T-cell (primary cell): ENCODE measurements at regions not wholly inside any gene's neighbourhood (a gene's known extent, or its start where the extent isn't known, plus 50 kb on each side); places are given as distances from the start of the nearest gene placed in this dataset.

ENCODE experiments used
- ATAC-seq, 4 experiments: fragments of 200-7000 bp in 3 of 4; fragments of 150-1000 bp in 1 of 4; cut with Tn5 transposase; replicated peaks in 1 of 4; 1 replicate in 3 of 4; 2 replicates in 1 of 4; pipeline ENCODE4 v1.10.0; 2021; ENCODE audit warnings: moderate library complexity in 3 of 4, mild to moderate bottlenecking in 2 of 4, moderate number of reproducible peaks in 1 of 4
- CTCF ChIA-PET, 2 donors: fragments of 300-600 bp; sonication (Branson Sonifier 250); formaldehyde crosslinking; loops; one replicate each; lab custom pipeline; 2022; ENCODE audit warnings: antibody characterized with exemption in 2 of 2; lab: Charles Lee
- POLR2A ChIA-PET, 2 donors: fragments of 300-600 bp; sonication (Branson Sonifier 250); formaldehyde crosslinking; loops; one replicate each; lab custom pipeline; 2022; ENCODE audit warnings: antibody characterized with exemption in 2 of 2; lab: Charles Lee
- DNase-seq, 35 experiments: peaks; one replicate each; pipeline versions ENCODE4 v3.0.0 to v3.0.0-alpha.2; 2013 to 2023
- H3K27ac ChIP-seq: one replicate; pipeline ENCODE4 v1.5.1; 2013; ENCODE audit warnings: low read length
- H3K27me3 ChIP-seq, 2 experiments: replicated peaks in 1 of 2; 1 replicate in 1 of 2; 2 replicates in 1 of 2; pipeline versions ENCODE4 v1.6.1 to v1.7.0; 2013; ENCODE audit warnings: low read length in 1 of 2, mixed read lengths in 1 of 2; ENCODE audit not compliant: control insufficient read depth in 2 of 2, insufficient read depth in 2 of 2; ENCODE audit errors: extremely low read depth in 1 of 2
- H3K36me3 ChIP-seq, 2 donors: 1 replicate in 1 of 2; 2 replicates in 1 of 2; pipeline versions ENCODE4 v1.6.1 to v1.7.0; 2013; ENCODE audit warnings: low read length in 1 of 2; ENCODE audit not compliant: control insufficient read depth in 2 of 2, insufficient read depth in 1 of 2; ENCODE audit errors: extremely low read depth in 1 of 2
- H3K4me1 ChIP-seq, 2 experiments: 1 replicate in 1 of 2; 2 replicates in 1 of 2; pipeline versions ENCODE4 v1.6.1 to v1.7.0; 2013; ENCODE audit warnings: low read length in 2 of 2, mixed read lengths in 1 of 2; ENCODE audit not compliant: insufficient read depth in 2 of 2, control insufficient read depth in 1 of 2; ENCODE audit errors: extremely low read depth in 1 of 2
- H3K4me3 ChIP-seq, 2 donors: 1 replicate in 1 of 2; 2 replicates in 1 of 2; pipeline versions ENCODE4 v1.5.1 to v1.7.0; 2013; ENCODE audit warnings: mild to moderate bottlenecking in 2 of 2, low read length in 1 of 2, moderate library complexity in 1 of 2; ENCODE audit not compliant: control insufficient read depth in 1 of 2; ENCODE audit errors: extremely low read depth in 1 of 2
- H3K9me3 ChIP-seq: 2 replicates; pipeline ENCODE4 v1.7.0; 2013
- H3K27ac Mint-ChIP-seq, 2 donors: one replicate each; pipeline ENCODE4 v1.8.0; 2020 to 2021; ENCODE audit warnings: mild to moderate bottlenecking in 2 of 2, mixed read lengths in 2 of 2
- H3K27me3 Mint-ChIP-seq, 2 donors: one replicate each; pipeline ENCODE4 v1.8.0; 2021 to 2022; ENCODE audit warnings: mixed read lengths in 2 of 2
- H3K36me3 Mint-ChIP-seq: one replicate; pipeline ENCODE4 v1.8.0; 2021; ENCODE audit warnings: mixed read lengths
- H3K4me1 Mint-ChIP-seq, 3 donors: one replicate each; pipeline ENCODE4 v1.8.0; 2020 to 2022; ENCODE audit warnings: mixed read lengths in 3 of 3, mild to moderate bottlenecking in 1 of 3
- H3K4me3 Mint-ChIP-seq, 3 donors: one replicate each; pipeline ENCODE4 v1.8.0; 2020 to 2022; ENCODE audit warnings: mild to moderate bottlenecking in 3 of 3, mixed read lengths in 3 of 3, moderate library complexity in 3 of 3
- H3K9me3 Mint-ChIP-seq, 3 donors: one replicate each; pipeline ENCODE4 v1.8.0; 2020 to 2022; ENCODE audit warnings: mixed read lengths in 3 of 3
- WGBS: methylation state at CpG from one replicate; pipeline ENCODE4 v1.1.5; 2013; ENCODE audit warnings: missing lambda C conversion rate; ENCODE audit not compliant: insufficient coverage; 5-methylcytosine and 5-hydroxymethylcytosine counted together

GRCh38 chr2:41187376-41188122, 735.7 kb upstream of the SLC8A1 start:
- H3K4me1 Mint-ChIP-seq: no peaks in the 10 kb centered on the region
- Histone ChIP-seq H3K27me3 (no peaks in the 10 kb centered on the region), H3K27ac (no peak overlapping the region), H3K9me3 (no peaks in the 10 kb centered on the region), H3K4me3 (no peak overlapping the region), H3K36me3 (no peaks in the 10 kb centered on the region), H3K4me1 (no peaks in the 10 kb centered on the region)
- H3K9me3 Mint-ChIP-seq: peaks cover 0 to 4% (median 2%) of the 10 kb centered on the region in 3 donors
- POLR2A ChIA-PET: no interaction called here
- DNase-seq (no peak), ATAC-seq (no peak)
- no peaks in the 10 kb centered on the region for H3K36me3 Mint-ChIP-seq
- H3K27ac Mint-ChIP-seq: no peak overlapping the region
- no peak overlapping the region for H3K4me3 Mint-ChIP-seq
- CTCF ChIA-PET: no interaction called here
- H3K27me3 Mint-ChIP-seq: no peaks in the 10 kb centered on the region
- 92% methylated on average over 2 of the region's 5 CpGs for WGBS

- POLR2A ChIA-PET: no interaction called here
- Histone ChIP-seq H3K4me3 (no peak overlapping the region), H3K27me3 (no peaks in the 10 kb centered on the region), H3K9me3 (no peaks in the 10 kb centered on the region), H3K36me3 (no peaks in the 10 kb centered on the region), H3K27ac (no peak overlapping the region), H3K4me1 (no peaks in the 10 kb centered on the region)
- ATAC-seq (no peak), DNase-seq (no peak)
- Mint-ChIP-seq H3K9me3 (peaks cover 0 to 6% (median 0%) of the 10 kb centered on the region in 3 donors), H3K36me3 (no peaks in the 10 kb centered on the region), H3K4me1 (no peaks in the 10 kb centered on the region), H3K27ac (no peak overlapping the region), H3K27me3 (no peaks in the 10 kb centered on the region), H3K4me3 (no peak overlapping the region)
- CTCF ChIA-PET: no interaction called here
- 68% methylated on average over 2 of the region's 5 CpGs for WGBS
These were observed 742.3 kb upstream of the SLC8A1 start for GRCh38 chr2:41194230-41194629.

GRCh38 chr2:41197781-41198180, 745.9 kb upstream of the SLC8A1 start:
- Mint-ChIP-seq H3K9me3 (peaks cover 0 to 7% (median 4%) of the 10 kb centered on the region in 3 donors), H3K4me3 (no peak overlapping the region), H3K27me3 (no peaks in the 10 kb centered on the region), H3K27ac (no peak overlapping the region), H3K4me1 (no peaks in the 10 kb centered on the region), H3K36me3 (no peaks in the 10 kb centered on the region)
- no peaks in the 10 kb centered on the region for H3K36me3 ChIP-seq
- H3K4me3 ChIP-seq: no peak overlapping the region
- ATAC-seq: no peak
- H3K27me3 ChIP-seq: no peaks in the 10 kb centered on the region
- no peak overlapping the region for H3K27ac ChIP-seq
- ChIA-PET CTCF (no interaction called here), POLR2A (no interaction called here)
- no peaks in the 10 kb centered on the region for H3K4me1 ChIP-seq
- no peaks in the 10 kb centered on the region for H3K9me3 ChIP-seq
- no peak for DNase-seq
- WGBS: no CpG with 5 or more reads among the region's 4 CpGs

GRCh38 chr2:41199334-41199733, 747.4 kb upstream of the SLC8A1 start:
- POLR2A ChIA-PET: no interaction called here

GRCh38 chr2:41204315-41204714, 752.4 kb upstream of the SLC8A1 start:
- no peaks in the 10 kb centered on the region for H3K27me3 Mint-ChIP-seq
- no peaks in the 10 kb centered on the region for H3K36me3 Mint-ChIP-seq
- Histone ChIP-seq H3K4me1 (no peaks in the 10 kb centered on the region), H3K36me3 (no peaks in the 10 kb centered on the region), H3K9me3 (no peaks in the 10 kb centered on the region), H3K4me3 (no peak overlapping the region), H3K27me3 (no peaks in the 10 kb centered on the region), H3K27ac (no peak overlapping the region)
- WGBS: 13% methylated on average over 2 of the region's 3 CpGs
- no peak for ATAC-seq
- POLR2A ChIA-PET: no interaction called here
- CTCF ChIA-PET: no interaction called here
- no peaks in the 10 kb centered on the region for H3K4me1 Mint-ChIP-seq
- no peak for DNase-seq
- H3K9me3 Mint-ChIP-seq: peaks cover 2 to 13% (median 12%) of the 10 kb centered on the region in 3 donors
- no peak overlapping the region for H3K4me3 Mint-ChIP-seq
- H3K27ac Mint-ChIP-seq: no peak overlapping the region

More at GRCh38 chr2:41199334-41199733, 747.4 kb upstream of the SLC8A1 start:
- CTCF ChIA-PET: no interaction called here
- no peak overlapping the region for H3K27ac Mint-ChIP-seq
- no peaks in the 10 kb centered on the region for H3K27me3 Mint-ChIP-seq
- peaks cover 4 to 7% (median 6%) of the 10 kb centered on the region in 3 donors for H3K9me3 Mint-ChIP-seq
- H3K4me1 Mint-ChIP-seq: no peaks in the 10 kb centered on the region
- no peak for DNase-seq
- H3K9me3 ChIP-seq: no peaks in the 10 kb centered on the region
- WGBS: no CpG with 5 or more reads among the region's 1 CpG
- no peaks in the 10 kb centered on the region for H3K36me3 Mint-ChIP-seq
- no peaks in the 10 kb centered on the region for H3K4me1 ChIP-seq
- no peaks in the 10 kb centered on the region for H3K36me3 ChIP-seq
- H3K27me3 ChIP-seq: no peaks in the 10 kb centered on the region
- H3K4me3 Mint-ChIP-seq: no peak overlapping the region
- ATAC-seq: no peak
- no peak overlapping the region for H3K4me3 ChIP-seq
- H3K27ac ChIP-seq: no peak overlapping the region

- 57% methylated on average over 1 of the region's 1 CpG for WGBS
- Mint-ChIP-seq H3K4me3 (no peak overlapping the region), H3K36me3 (no peaks in the 10 kb centered on the region), H3K4me1 (no peaks in the 10 kb centered on the region), H3K9me3 (peaks cover 2 to 18% (median 16%) of the 10 kb centered on the region in 3 donors), H3K27me3 (no peaks in the 10 kb centered on the region), H3K27ac (no peak overlapping the region)
- H3K36me3 ChIP-seq: no peaks in the 10 kb centered on the region
- no peaks in the 10 kb centered on the region for H3K9me3 ChIP-seq
- DNase-seq: no peak
- no peak overlapping the region for H3K4me3 ChIP-seq
- CTCF ChIA-PET: no interaction called here
- H3K27me3 ChIP-seq: no peaks in the 10 kb centered on the region
- ATAC-seq: no peak
- no peaks in the 10 kb centered on the region for H3K4me1 ChIP-seq
- POLR2A ChIA-PET: no interaction called here
- no peak overlapping the region for H3K27ac ChIP-seq
These were observed 754.1 kb upstream of the SLC8A1 start for GRCh38 chr2:41206004-41206403.
